Gastroesophageal sphincter (tissue), 4 donors: ENCODE measurements at regions not wholly inside any gene's neighbourhood (a gene's known extent, or its start where the extent isn't known, plus 50 kb on each side); places are given as distances from the start of the nearest gene placed in this dataset.
"Not testable (repeated sequence)": the region's sequence is repeated elsewhere in the genome, so short reads cannot be mapped to it uniquely, and the experiment has no call there.

Experiments
- ATAC-seq: fragments of 150-250 bp; one replicate; pipeline ENCODE4 v1.9.1; 2016; ENCODE audit warnings: mild to moderate bottlenecking, moderate library complexity
- H3K27ac ChIP-seq, 4 donors: fragments of 200-600 bp; sonication (generic) in 3 of 4; 1 replicate in 3 of 4; 2 replicates in 1 of 4; pipeline ENCODE4 v1.5.1; 2016 to 2019
- H3K27me3 ChIP-seq: fragments of 200-600 bp; sonication (generic); one replicate; pipeline ENCODE4 v1.5.1; 2019
- H3K36me3 ChIP-seq, 2 donors: fragments of 200-600 bp; sonication (generic); one replicate each; pipeline ENCODE4 v1.5.1; 2019; ENCODE audit warnings: control low read depth in 1 of 2
- H3K4me1 ChIP-seq, 3 donors: fragments of 200-600 bp; sonication (generic); 1 replicate in 2 of 3; 2 replicates in 1 of 3; pipeline ENCODE4 v1.5.1; 2016 to 2019; ENCODE audit warnings: control low read depth in 2 of 3
- H3K4me3 ChIP-seq, 2 donors: fragments of 200-600 bp; sonication (generic); one replicate each; pipeline ENCODE4 v1.5.1; 2019; ENCODE audit warnings: mild to moderate bottlenecking in 1 of 2, moderate library complexity in 1 of 2
- H3K9me3 ChIP-seq, 3 donors: fragments of 200-600 bp; sonication (generic); one replicate each; pipeline ENCODE4 v1.5.1; 2017 to 2019; ENCODE audit warnings: control low read depth in 2 of 3
- EP300 ChIP-seq: sonication (generic); formaldehyde crosslinking; IDR thresholded peaks from one replicate; pipeline ENCODE4 v1.6.1; 2017; ENCODE audit warnings: antibody characterized with exemption, mild to moderate bottlenecking
- POLR2A ChIP-seq, 2 donors: fragments of 450-650 bp; IDR thresholded peaks; one replicate each; pipeline ENCODE4 v1.6.1; 2017; ENCODE audit warnings: antibody characterized with exemption in 2 of 2, mild to moderate bottlenecking in 2 of 2, moderate library complexity in 1 of 2
- POLR2AphosphoS5 ChIP-seq: sonication (generic); formaldehyde crosslinking; IDR thresholded peaks from one replicate; pipeline ENCODE4 v1.6.1; 2017; ENCODE audit warnings: antibody characterized with exemption
- WGBS, 2 donors: methylation state at CpG; one replicate each; pipeline ENCODE4 v1.1.5; 2018; ENCODE audit warnings: low coverage in 1 of 2; 5-methylcytosine and 5-hydroxymethylcytosine counted together
- TF ChIP-seq, protein P1 (sequence below), 4 experiments: fragments of 200-600 bp in 2 of 4; fragments of 450-650 bp in 2 of 4; sonication (generic) in 1 of 4; IDR thresholded peaks; one replicate each; pipeline ENCODE4 v1.5.1; 2017 to 2019; ENCODE audit warnings: antibody characterized with exemption in 4 of 4, mild to moderate bottlenecking in 2 of 4, moderate library complexity in 2 of 4

DNA sequence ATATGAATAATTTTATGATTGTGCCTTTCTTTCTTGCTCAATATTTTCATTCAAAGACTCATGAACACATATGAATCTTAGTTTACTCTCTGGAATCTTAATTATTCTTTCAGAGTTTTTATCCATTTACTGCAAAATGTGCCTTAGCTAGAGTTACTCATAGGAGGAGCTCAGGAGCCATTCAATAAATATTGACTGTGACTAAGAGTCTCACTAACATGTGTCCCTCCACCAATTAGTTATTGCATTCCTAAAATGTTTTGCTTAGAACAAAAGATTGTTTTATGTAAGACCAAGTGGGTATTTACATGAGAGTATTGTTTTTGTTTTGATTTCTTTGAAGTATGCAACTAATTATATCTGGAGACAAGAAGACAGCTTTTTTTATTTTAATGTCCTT is 218.4 kb upstream of the MAST4 start:
- Histone ChIP-seq H3K27me3 (no peaks in the 10 kb centered on the region), H3K27ac (no peak overlapping the region), H3K36me3 (no peaks in the 10 kb centered on the region), H3K4me3 (no peak overlapping the region), H3K4me1 (no peaks in the 10 kb centered on the region), H3K9me3 (peaks cover 0 to 28% (median 0%) of the 10 kb centered on the region in 3 donors)
- ATAC-seq: no peak
- TF ChIP-seq POLR2AphosphoS5: no peak

DNA sequence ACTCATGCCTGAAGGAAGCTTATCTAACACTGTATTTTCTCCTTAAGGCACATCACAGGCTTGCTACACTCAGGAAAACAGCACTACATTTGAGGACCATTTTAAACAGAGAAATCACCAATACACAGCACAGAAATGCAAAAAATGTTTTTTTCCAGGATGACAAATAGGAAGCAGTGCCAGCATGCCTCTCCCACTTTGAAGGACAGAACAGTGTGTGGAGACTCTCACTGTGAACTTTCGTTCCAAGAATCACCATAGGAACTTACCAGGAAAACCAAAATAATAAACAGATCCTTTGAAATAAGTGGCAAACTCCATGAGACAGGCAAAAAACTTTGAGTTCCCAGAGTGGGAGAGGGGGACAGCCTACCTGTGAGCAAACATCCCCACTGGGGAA is 217.8 kb upstream of the MAST4 start:
- no peaks in the 10 kb centered on the region for H3K4me1 ChIP-seq
- no peak for ATAC-seq
- no peaks in the 10 kb centered on the region for H3K36me3 ChIP-seq
- no peak for TF ChIP-seq POLR2A (IDR thresholded peaks at IDR 0.05)
- TF ChIP-seq, protein P1, sequence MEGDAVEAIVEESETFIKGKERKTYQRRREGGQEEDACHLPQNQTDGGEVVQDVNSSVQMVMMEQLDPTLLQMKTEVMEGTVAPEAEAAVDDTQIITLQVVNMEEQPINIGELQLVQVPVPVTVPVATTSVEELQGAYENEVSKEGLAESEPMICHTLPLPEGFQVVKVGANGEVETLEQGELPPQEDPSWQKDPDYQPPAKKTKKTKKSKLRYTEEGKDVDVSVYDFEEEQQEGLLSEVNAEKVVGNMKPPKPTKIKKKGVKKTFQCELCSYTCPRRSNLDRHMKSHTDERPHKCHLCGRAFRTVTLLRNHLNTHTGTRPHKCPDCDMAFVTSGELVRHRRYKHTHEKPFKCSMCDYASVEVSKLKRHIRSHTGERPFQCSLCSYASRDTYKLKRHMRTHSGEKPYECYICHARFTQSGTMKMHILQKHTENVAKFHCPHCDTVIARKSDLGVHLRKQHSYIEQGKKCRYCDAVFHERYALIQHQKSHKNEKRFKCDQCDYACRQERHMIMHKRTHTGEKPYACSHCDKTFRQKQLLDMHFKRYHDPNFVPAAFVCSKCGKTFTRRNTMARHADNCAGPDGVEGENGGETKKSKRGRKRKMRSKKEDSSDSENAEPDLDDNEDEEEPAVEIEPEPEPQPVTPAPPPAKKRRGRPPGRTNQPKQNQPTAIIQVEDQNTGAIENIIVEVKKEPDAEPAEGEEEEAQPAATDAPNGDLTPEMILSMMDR (IDR thresholded peaks at IDR 0.05): no peak
- TF ChIP-seq POLR2AphosphoS5: no peak
- TF ChIP-seq EP300: no peak
- no peak overlapping the region for H3K4me3 ChIP-seq
- WGBS, 2 donors: 43% methylated on average over 1 of the region's 1 CpG
- no peaks in the 10 kb centered on the region for H3K27me3 ChIP-seq
- no peak overlapping the region for H3K27ac ChIP-seq
- H3K9me3 ChIP-seq: peaks cover 0 to 28% (median 0%) of the 10 kb centered on the region in 3 donors

DNA sequence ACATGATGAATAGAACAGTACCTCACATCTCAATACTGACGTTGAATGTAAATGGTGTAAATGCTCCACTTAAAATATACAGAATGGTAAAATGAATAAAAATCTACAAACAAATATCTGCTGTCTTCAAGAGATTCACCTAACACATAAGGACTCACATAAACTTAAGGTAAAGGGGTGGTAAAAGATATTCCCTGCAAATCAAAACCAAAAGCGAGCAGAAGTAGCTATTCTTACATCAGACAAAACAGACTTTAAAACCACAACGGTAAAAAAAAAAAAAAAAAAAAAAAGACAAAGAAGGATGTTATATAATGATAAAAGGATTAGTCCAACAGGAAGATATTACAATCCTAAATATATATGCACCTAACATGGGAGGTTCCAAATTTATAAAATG is 214.0 kb upstream of the MAST4 start:
- WGBS, 2 donors: 81 to 86% methylated on average over 2 to 3 of the region's 3 CpGs
- H3K4me1 ChIP-seq: no peaks in the 10 kb centered on the region
- H3K27me3 ChIP-seq: no peaks in the 10 kb centered on the region
- TF ChIP-seq POLR2AphosphoS5 (no peak), EP300 (no peak), POLR2A (IDR thresholded peaks at IDR 0.05) (no peak)
- TF ChIP-seq, protein P1 (IDR thresholded peaks at IDR 0.05): no peak
- H3K4me3 ChIP-seq: no peak overlapping the region
- no peak for ATAC-seq
- peaks cover 0 to 28% (median 0%) of the 10 kb centered on the region in 3 donors for H3K9me3 ChIP-seq
- no peak overlapping the region for H3K27ac ChIP-seq
- no peaks in the 10 kb centered on the region for H3K36me3 ChIP-seq

DNA sequence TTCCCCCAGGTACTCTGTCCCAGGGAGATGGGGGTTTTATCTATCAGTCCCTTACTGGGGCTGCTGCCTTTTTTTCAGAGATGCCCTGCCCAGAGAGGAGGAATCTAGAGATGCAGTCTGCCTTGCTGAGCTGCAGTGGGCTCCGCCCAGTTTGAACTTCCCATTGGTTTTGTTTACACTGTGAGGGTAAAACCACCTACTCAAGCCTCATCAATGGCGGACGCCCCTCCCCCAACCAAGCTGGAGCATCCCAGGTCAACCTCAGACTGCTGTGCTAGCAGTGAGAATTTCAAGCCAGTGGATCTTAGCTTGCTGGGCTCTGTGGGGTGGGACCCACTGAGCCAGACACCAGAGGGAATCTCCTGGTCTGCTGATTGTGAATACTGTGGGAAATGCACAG is 191.0 kb upstream of the MAST4 start:
- not testable (repeated sequence) for H3K4me1 ChIP-seq, H3K27me3 ChIP-seq, ATAC-seq, H3K27ac ChIP-seq, H3K4me3 ChIP-seq, H3K36me3 ChIP-seq, H3K9me3 ChIP-seq
- no CpG with 5 or more reads among the region's 3 CpGs for WGBS, 2 donors

DNA sequence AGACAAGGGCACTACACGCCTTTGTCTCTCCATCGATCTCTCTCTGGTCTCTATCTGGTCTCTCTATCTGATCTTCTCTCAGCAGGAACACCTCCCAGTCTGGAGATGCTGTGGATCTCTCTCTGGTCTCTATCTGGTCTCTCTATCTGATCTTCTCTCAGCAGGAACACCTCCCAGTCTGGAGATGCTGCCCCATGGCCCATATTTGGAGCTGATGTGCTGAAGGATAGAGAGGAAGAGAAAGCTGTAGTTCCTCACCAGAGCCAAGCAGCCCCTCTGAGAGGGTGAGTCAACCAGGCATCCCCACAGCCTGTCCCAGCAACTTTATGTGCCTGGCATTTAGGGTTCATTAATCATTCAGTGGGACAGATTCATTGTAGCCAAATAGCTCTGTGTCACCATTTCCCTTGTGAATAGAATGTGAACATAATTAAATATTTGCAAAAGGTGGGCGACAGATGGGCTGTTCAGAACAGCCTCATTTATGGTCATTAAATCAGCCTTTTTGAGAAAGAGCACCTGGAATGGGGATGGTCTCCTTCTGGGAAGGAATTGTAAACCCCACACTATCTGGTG is 189.3 kb upstream of the MAST4 start:
- Histone ChIP-seq H3K36me3 (no peaks in the 10 kb centered on the region), H3K27ac (no peak overlapping the region), H3K4me3 (no peak overlapping the region), H3K4me1 (no peaks in the 10 kb centered on the region), H3K27me3 (no peaks in the 10 kb centered on the region), H3K9me3 (peaks cover 0 to 4% (median 0%) of the 10 kb centered on the region in 3 donors)
- 72 to 85% methylated on average over 2 to 3 of the region's 3 CpGs for WGBS, 2 donors
- no peak for ATAC-seq
- TF ChIP-seq, protein P1 (IDR thresholded peaks at IDR 0.05): no peak
- TF ChIP-seq POLR2AphosphoS5 (no peak), EP300 (no peak), POLR2A (IDR thresholded peaks at IDR 0.05) (no peak)

DNA sequence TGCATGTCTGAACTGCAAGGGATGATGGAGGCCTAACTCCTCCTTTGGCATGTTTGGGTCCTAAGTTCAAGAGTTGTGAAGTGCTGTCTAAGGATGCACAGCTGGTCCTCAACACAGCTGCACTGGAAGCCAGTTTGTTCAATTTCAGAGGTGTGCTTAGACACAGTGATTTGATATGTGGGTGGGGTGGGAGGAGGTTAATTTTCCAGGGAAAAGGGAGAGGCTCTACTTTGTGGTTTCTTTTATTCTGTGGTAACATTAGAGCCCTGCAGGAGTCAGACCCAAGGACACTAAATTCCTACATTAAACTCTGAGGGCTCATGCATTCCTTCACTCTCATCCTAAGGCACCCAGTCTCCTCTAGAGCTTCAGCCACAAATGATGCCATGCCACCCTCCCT is 188.4 kb upstream of the MAST4 start:
- ATAC-seq: no peak
- Histone ChIP-seq H3K4me3 (no peak overlapping the region), H3K9me3 (peaks cover 0 to 4% (median 0%) of the 10 kb centered on the region in 3 donors), H3K27ac (no peak overlapping the region), H3K27me3 (no peaks in the 10 kb centered on the region), H3K36me3 (no peaks in the 10 kb centered on the region), H3K4me1 (no peaks in the 10 kb centered on the region)
- TF ChIP-seq POLR2AphosphoS5: no peak
- TF ChIP-seq, protein P1 (IDR thresholded peaks at IDR 0.05): no peak
- TF ChIP-seq POLR2A (IDR thresholded peaks at IDR 0.05): no peak
- no peak for TF ChIP-seq EP300
